ENCODE measurements at regions not wholly inside any gene's neighbourhood (a gene's known extent, or its start where the extent isn't known, plus 50 kb on each side); places are given as distances from the start of the nearest gene placed in this dataset.

- no peak for DNase-seq
Observed at GRCh38 chr13:99630269-99630898, 129.1 kb downstream of the TM9SF2 start.

GRCh38 chr13:99629641-99630040, 128.4 kb downstream of the TM9SF2 start:
- no peak for DNase-seq

GRCh38 chr13:99628442-99628841, 127.2 kb downstream of the TM9SF2 start:
- no peak for DNase-seq

GRCh38 chr13:99626461-99627082, 125.3 kb downstream of the TM9SF2 start:
- no peak for DNase-seq

GRCh38 chr13:99624936-99625540, 123.8 kb downstream of the TM9SF2 start:
- no peak for DNase-seq

- no peak for DNase-seq
Observed at GRCh38 chr13:99620806-99621205, 119.5 kb downstream of the TM9SF2 start.

- DNase-seq, result no peak
Observed at GRCh38 chr13:99619207-99619606, 117.9 kb downstream of the TM9SF2 start.

GRCh38 chr13:99617474-99618255, 116.4 kb downstream of the TM9SF2 start:
- DNase-seq, result no peak

- no peak for DNase-seq
Observed at GRCh38 chr13:99614465-99614885, 113.2 kb downstream of the TM9SF2 start.

All from NCI-H524 treated with DMSO at 0.1 percent for 48 hours (cell line).